Psoas muscle (tissue), 7 donors: ENCODE measurements at regions not wholly inside any gene's neighbourhood (a gene's known extent, or its start where the extent isn't known, plus 50 kb on each side); places are given as distances from the start of the nearest gene placed in this dataset.

Experiments used
- ATAC-seq, 4 donors: fragments of 200-7000 bp; cut with Tn5 transposase; one replicate each; pipeline ENCODE4 v1.9.1; 2020; ENCODE audit warnings: moderate library complexity in 3 of 4, mild to moderate bottlenecking in 2 of 4
- DNase-seq, 2 donors: peaks; one replicate each; pipeline ENCODE4 v3.0.0-alpha.2; 2020
- H3K27ac ChIP-seq: fragments of 200-600 bp; one replicate; pipeline ENCODE4 v1.8.0; 2022
- H3K27me3 ChIP-seq, 3 donors: fragments of 200-600 bp in 1 of 3; one replicate each; pipeline versions ENCODE4 v1.6.1 to v1.8.0; 2013 to 2022; ENCODE audit warnings: low read length in 2 of 3, mild to moderate bottlenecking in 2 of 3, moderate library complexity in 1 of 3; ENCODE audit not compliant: insufficient read depth in 3 of 3
- H3K36me3 ChIP-seq, 2 donors: fragments of 200-600 bp in 1 of 2; one replicate each; pipeline versions ENCODE4 v1.6.1 to v1.8.0; 2013 to 2022; ENCODE audit warnings: low read depth in 1 of 2, mild to moderate bottlenecking in 1 of 2, moderate library complexity in 1 of 2; ENCODE audit not compliant: insufficient read depth in 1 of 2
- H3K4me1 ChIP-seq: fragments of 200-600 bp; one replicate; pipeline ENCODE4 v1.8.0; 2022
- H3K4me3 ChIP-seq: fragments of 200-600 bp; one replicate; pipeline ENCODE4 v1.8.0; 2022; ENCODE audit warnings: mild to moderate bottlenecking
- H3K9me3 ChIP-seq: fragments of 200-600 bp; one replicate; pipeline ENCODE4 v1.8.0; 2022
- WGBS, 3 donors: extraction: QIAGEN DNeasy Blood & Tissue Kit; methylation state at CpG; one replicate each; pipeline versions ENCODE4 v1.1.6 to v1.1.7; 2013; 5-methylcytosine and 5-hydroxymethylcytosine counted together
- intact Hi-C, 2 donors: fragments of 100-400 bp; cut with DNase I; formaldehyde crosslinking; loops; one replicate each; pipeline versions ENCODE4 v1.11.0 to v1.14.2; 2022
- TF ChIP-seq, protein P1 (sequence below): fragments of 200-600 bp; IDR thresholded peaks from one replicate; pipeline ENCODE4 v1.8.0; 2022; ENCODE audit warnings: antibody characterized with exemption
- donor health status: healthy with polysubstance abuse.
- donor health status: DM: no; HTN: no; CAD: no; lungs with moderate emphysema.
- donor health status: Bipolar disorder and iron deficiency.
- donor health status: healthy.
- donor health status: DM: yes; HTN: yes; CAD: no.
- donor health status: DM: no; HTN: no; CAD: no.
- donor health status: DM: yes; HTN: yes; CAD: no.

DNA sequence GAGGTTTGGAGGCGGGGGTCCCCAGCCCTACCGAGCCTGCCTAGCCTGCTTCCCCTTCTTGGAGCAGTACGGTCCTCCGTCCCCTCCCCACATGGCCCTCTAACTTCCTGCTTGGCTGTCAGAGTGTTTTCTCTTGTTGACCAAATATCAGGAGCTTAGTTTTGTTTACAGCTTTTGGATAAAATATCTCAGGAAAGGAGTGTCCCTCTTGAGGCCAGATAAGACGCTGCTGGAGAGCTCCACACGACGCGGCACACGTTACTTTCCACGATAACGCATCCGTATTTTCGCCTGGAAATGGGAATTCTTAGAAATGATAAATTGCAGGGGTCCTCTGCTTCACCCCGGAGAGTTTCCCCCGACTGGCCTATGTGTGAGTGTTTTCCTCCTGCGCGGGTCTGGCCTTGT, 182.9 kb downstream of the MAF start:
- no peak for DNase-seq
- TF ChIP-seq, protein P1, sequence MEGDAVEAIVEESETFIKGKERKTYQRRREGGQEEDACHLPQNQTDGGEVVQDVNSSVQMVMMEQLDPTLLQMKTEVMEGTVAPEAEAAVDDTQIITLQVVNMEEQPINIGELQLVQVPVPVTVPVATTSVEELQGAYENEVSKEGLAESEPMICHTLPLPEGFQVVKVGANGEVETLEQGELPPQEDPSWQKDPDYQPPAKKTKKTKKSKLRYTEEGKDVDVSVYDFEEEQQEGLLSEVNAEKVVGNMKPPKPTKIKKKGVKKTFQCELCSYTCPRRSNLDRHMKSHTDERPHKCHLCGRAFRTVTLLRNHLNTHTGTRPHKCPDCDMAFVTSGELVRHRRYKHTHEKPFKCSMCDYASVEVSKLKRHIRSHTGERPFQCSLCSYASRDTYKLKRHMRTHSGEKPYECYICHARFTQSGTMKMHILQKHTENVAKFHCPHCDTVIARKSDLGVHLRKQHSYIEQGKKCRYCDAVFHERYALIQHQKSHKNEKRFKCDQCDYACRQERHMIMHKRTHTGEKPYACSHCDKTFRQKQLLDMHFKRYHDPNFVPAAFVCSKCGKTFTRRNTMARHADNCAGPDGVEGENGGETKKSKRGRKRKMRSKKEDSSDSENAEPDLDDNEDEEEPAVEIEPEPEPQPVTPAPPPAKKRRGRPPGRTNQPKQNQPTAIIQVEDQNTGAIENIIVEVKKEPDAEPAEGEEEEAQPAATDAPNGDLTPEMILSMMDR = no peak

DNA sequence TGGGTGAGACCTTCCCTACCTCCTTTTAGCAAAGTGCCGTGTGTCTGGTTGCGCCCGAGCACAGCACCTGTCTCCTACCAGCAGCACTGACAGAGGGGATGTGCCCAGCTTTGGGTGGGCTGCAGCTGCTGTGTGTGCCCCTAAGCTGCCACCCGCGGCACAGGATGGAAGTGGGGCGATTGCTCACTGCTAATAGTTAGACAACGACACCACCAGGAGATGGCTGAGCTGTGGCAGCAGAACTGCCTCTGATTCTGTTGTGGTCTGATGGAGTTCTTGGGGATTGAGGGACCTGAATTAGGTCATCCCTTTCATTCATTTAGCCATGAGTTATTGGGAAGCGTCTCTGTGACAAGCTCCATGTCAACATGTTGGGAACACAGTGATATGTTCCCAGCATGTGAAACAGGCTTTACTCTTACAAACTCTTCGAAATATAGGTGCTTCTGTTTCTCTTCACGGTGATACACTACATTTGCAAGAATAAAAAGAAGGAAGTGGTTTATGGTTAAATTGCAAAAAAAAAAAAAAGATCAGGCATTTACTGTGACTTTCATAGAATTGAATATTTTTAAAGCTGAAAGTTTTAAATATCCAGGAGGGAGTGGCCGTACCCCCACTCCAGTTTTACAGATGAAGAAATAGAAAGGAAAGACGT, 184.4 kb downstream of the MAF start:
- no peak for ATAC-seq
- intact Hi-C loops = no loop called here

More for the DNA sequence above, 182.9 kb downstream of the MAF start:
- Histone ChIP-seq H3K4me3 (no peak overlapping the region), H3K4me1 (no peaks in the 10 kb centered on the region), H3K27ac (no peak overlapping the region), H3K27me3 (no peaks in the 10 kb centered on the region), H3K36me3 (no peaks in the 10 kb centered on the region), H3K9me3 (no peaks in the 10 kb centered on the region)
- no peak for ATAC-seq
- WGBS, 3 donors = 56 to 70% (median 62%) methylated on average over 17 of the region's 17 CpGs
- intact Hi-C loops = no loop called here

GRCh38 chr16:79412783-79413225, 187.7 kb downstream of the MAF start:
- DNase-seq (no peak), ATAC-seq (no peak)
- H3K27me3 ChIP-seq = no peaks in the 10 kb centered on the region
- H3K4me1 ChIP-seq = no peaks in the 10 kb centered on the region
- H3K36me3 ChIP-seq = no peaks in the 10 kb centered on the region
- TF ChIP-seq, protein P1 = no peak
- no peaks in the 10 kb centered on the region for H3K9me3 ChIP-seq
- no peak overlapping the region for H3K4me3 ChIP-seq
- H3K27ac ChIP-seq = no peak overlapping the region
- intact Hi-C loops = no loop called here
- 86 to 90% (median 89%) methylated on average over 3 of the region's 3 CpGs for WGBS, 3 donors

More for the DNA sequence above, 184.4 kb downstream of the MAF start:
- TF ChIP-seq, protein P1 = no peak
- H3K9me3 ChIP-seq = no peaks in the 10 kb centered on the region
- H3K36me3 ChIP-seq = no peaks in the 10 kb centered on the region
- no peak overlapping the region for H3K4me3 ChIP-seq
- DNase-seq = no peak
- WGBS, 3 donors = 90 to 94% (median 91%) methylated on average over 12 of the region's 12 CpGs
- H3K4me1 ChIP-seq = no peaks in the 10 kb centered on the region
- no peak overlapping the region for H3K27ac ChIP-seq
- no peaks in the 10 kb centered on the region for H3K27me3 ChIP-seq

DNA sequence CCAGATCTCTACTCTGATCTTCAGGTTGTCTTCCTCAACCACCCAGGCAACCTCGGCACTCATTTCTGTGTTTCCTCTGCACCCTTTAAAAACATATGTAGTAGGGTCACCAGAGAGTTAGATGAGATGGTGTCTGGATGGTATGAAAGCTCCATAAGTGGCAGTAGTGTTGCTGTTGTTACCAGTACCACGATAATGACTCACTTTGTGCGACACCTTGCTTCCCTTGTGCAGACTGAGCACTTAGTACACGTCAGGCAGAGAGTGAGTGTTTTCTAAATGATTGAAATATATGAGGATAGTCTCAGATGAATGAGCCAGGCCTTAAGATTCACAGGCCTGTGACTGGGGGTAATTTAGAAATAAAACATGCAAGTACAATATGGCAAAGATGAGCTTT, 188.7 kb downstream of the MAF start:
- intact Hi-C loops = no loop called here
- TF ChIP-seq, protein P1 = no peak
- ATAC-seq = no peak
- Histone ChIP-seq H3K27me3 (no peaks in the 10 kb centered on the region), H3K9me3 (no peaks in the 10 kb centered on the region), H3K4me3 (no peak overlapping the region), H3K36me3 (no peaks in the 10 kb centered on the region), H3K27ac (no peak overlapping the region), H3K4me1 (no peaks in the 10 kb centered on the region)
- DNase-seq = no peak
- 77 to 97% (median 82%) methylated on average over 4 of the region's 4 CpGs for WGBS, 3 donors

DNA sequence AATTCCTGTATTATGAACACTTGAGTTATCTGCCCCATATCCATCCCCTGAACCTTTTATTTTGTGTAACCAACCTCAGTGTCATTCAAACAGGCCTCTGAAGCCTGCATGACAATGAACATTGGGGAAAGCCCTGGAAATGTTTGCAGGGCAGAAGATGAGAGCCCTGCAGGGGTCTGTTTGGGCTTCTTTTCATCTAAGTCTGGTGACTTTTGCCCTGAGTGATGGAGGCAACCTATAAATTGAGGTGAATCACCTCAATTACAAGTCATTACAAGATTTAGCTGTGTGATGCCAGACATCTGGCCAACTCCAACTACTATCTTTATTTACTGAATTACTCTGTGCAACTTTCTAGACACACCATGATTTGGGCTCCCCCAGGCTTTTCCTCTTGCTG, 189.2 kb downstream of the MAF start:
- intact Hi-C loops = no loop called here
- TF ChIP-seq, protein P1 = no peak

More for the DNA sequence above, 189.2 kb downstream of the MAF start:
- no peaks in the 10 kb centered on the region for H3K4me1 ChIP-seq
- no peaks in the 10 kb centered on the region for H3K27me3 ChIP-seq
- no peak overlapping the region for H3K27ac ChIP-seq
- no peak for DNase-seq
- no peaks in the 10 kb centered on the region for H3K36me3 ChIP-seq
- no peaks in the 10 kb centered on the region for H3K9me3 ChIP-seq
- no peak for ATAC-seq
- no peak overlapping the region for H3K4me3 ChIP-seq
